ENCODE measurements at regions not wholly inside any gene's neighbourhood (a gene's known extent, or its start where the extent isn't known, plus 50 kb on each side); places are given as distances from the start of the nearest gene placed in this dataset.
A peak's percentile ranks its signal among the peaks of the same experiment; 100 is the strongest.
"Not testable (repeated sequence)": the region's sequence is repeated elsewhere in the genome, so short reads cannot be mapped to it uniquely, and the experiment has no call there.

- Histone ChIP-seq H3K4me3 (ENCODE audit: low read length) (no peak overlapping the region), H3K4me1 (ENCODE audit: control insufficient read depth, insufficient read depth, low read length) (peaks cover 15% of the 10 kb centered on the region), H3K27ac (ENCODE audit: low read length) (peak overlapping the region; percentile 21), H3K9me3 (ENCODE audit: control insufficient read depth, low read length) (no peaks in the 10 kb centered on the region), H3K27me3 (ENCODE audit: control insufficient read depth, insufficient read depth) (no peaks in the 10 kb centered on the region)
- no peak for ATAC-seq
- intact Hi-C loops (cut with DNase I): no loop called here
- no peak for DNase-seq
- WGBS: 68% methylated on average over 4 of the region's 4 CpGs
Measured at GRCh38 chr15:62510791-62511190, 345.7 kb upstream of the C2CD4B start.

DNA sequence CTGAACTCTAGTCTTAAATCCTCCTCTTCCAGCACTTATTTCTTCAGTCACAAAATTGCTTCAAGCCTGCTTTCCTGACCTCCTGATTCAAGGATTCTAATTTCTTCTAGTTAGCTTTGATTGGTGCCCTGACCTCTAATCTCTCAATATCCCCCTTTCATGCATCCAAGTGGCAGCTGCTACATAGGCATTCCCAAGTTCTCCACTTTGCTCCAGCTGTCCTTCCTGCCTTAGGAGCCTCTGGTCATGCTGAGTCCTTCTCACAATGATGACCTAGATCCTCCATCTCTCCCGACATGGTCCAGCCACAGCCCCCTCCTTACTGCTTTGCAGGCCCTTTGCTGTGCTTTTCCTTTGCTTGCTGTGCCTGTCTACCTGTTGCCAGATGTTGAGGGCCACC lies 347.8 kb upstream of the C2CD4B start:
- ATAC-seq (no peak), DNase-seq (no peak)
- H3K4me3 ChIP-seq (ENCODE audit: low read length): no peak overlapping the region
- 89% methylated on average over 1 of the region's 1 CpG for WGBS
- H3K4me1 ChIP-seq (ENCODE audit: control insufficient read depth, insufficient read depth, low read length): peaks cover 4% of the 10 kb centered on the region
- no peaks in the 10 kb centered on the region for H3K27me3 ChIP-seq (ENCODE audit: control insufficient read depth, insufficient read depth)
- H3K27ac ChIP-seq (ENCODE audit: low read length): no peak overlapping the region
- intact Hi-C loops (cut with DNase I): no loop called here
- no peaks in the 10 kb centered on the region for H3K9me3 ChIP-seq (ENCODE audit: control insufficient read depth, low read length)

DNA sequence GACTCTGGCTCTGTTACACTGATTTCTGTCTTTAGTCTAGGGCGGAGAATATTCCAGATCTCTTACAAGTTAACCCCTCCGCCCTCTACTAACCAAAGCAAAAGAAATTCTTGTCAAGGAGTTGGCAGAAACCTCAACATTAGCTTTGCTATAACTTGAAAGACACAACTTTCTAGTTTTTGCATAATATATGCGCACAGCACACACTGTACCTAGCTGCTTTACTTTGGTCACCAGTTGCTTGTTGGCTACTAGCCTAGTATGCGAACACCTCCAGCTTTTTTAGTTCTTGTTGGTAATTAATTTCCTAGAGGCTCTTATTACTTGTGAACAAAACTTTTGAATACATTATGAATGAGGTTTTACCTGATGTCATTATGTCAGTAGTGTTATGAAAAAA lies 348.8 kb upstream of the C2CD4B start:
- H3K4me1 ChIP-seq (ENCODE audit: control insufficient read depth, insufficient read depth, low read length): peaks cover 4% of the 10 kb centered on the region
- H3K9me3 ChIP-seq (ENCODE audit: control insufficient read depth, low read length): no peaks in the 10 kb centered on the region
- H3K27ac ChIP-seq (ENCODE audit: low read length): no peak overlapping the region
- intact Hi-C loops (cut with DNase I): no loop called here
- ATAC-seq (no peak), DNase-seq (no peak)
- WGBS: 77% methylated on average over 4 of the region's 4 CpGs
- no peaks in the 10 kb centered on the region for H3K27me3 ChIP-seq (ENCODE audit: control insufficient read depth, insufficient read depth)
- H3K4me3 ChIP-seq (ENCODE audit: low read length): no peak overlapping the region

GRCh38 chr15:62515696-62516395 lies 350.8 kb upstream of the C2CD4B start:
- no peak overlapping the region for H3K4me3 ChIP-seq (ENCODE audit: low read length)
- H3K4me1 ChIP-seq (ENCODE audit: control insufficient read depth, insufficient read depth, low read length): peaks cover 2% of the 10 kb centered on the region
- ATAC-seq (no peak), DNase-seq (no peak)
- no peaks in the 10 kb centered on the region for H3K27me3 ChIP-seq (ENCODE audit: control insufficient read depth, insufficient read depth)
- 71% methylated on average over 7 of the region's 7 CpGs for WGBS
- no peak overlapping the region for H3K27ac ChIP-seq (ENCODE audit: low read length)
- intact Hi-C loops (cut with DNase I): no loop called here
- H3K9me3 ChIP-seq (ENCODE audit: control insufficient read depth, low read length): no peaks in the 10 kb centered on the region

DNA sequence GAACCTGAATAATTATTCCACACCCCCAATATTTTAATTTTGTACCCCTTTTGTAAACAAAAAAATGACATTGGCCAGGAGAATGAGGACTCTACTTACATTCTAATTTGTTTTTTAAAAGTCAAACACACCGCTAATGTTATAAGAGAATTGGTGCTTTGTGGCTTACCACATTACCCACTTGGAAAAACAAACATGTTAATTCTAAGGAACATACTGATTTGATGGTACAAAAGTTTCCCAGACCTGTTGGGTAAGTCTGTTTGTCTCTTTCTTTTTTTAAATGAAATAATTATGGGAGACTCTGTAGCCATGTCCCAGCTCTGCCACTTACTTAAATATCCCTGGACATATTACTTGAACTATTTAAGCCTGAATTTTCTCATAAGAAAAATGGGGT lies 352.5 kb upstream of the C2CD4B start:
- no peak overlapping the region for H3K27ac ChIP-seq (ENCODE audit: low read length)
- no peak for DNase-seq
- intact Hi-C loops (cut with DNase I): no loop called here
- no peak for ATAC-seq
- WGBS: 93% methylated on average over 1 of the region's 1 CpG
- H3K4me1 ChIP-seq (ENCODE audit: control insufficient read depth, insufficient read depth, low read length): no peaks in the 10 kb centered on the region
- no peaks in the 10 kb centered on the region for H3K27me3 ChIP-seq (ENCODE audit: control insufficient read depth, insufficient read depth)
- H3K9me3 ChIP-seq (ENCODE audit: control insufficient read depth, low read length): no peaks in the 10 kb centered on the region
- no peak overlapping the region for H3K4me3 ChIP-seq (ENCODE audit: low read length)

DNA sequence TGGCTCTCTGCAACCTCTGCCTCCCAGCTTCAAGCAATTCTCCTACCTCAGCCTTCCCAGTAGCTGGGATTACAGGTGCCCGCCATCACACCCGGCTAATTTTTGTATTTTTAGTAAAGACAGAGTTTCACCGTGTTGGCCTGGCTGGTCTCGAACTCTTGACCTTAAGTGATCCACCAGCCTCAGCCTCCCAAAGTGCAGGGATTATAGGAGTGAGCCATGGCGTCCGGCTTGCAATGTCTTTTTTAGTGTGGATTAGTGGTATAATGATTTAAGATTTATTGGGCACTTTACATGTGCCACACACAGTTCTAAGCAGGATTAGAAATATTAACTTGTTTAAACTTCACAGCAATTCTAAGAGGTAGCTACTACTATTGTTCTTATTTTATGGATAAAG lies 353.6 kb upstream of the C2CD4B start:
- ATAC-seq; H3K4me3 ChIP-seq (ENCODE audit: low read length); H3K4me1 ChIP-seq (ENCODE audit: control insufficient read depth, insufficient read depth, low read length); H3K9me3 ChIP-seq (ENCODE audit: control insufficient read depth, low read length); H3K27ac ChIP-seq (ENCODE audit: low read length); DNase-seq; H3K27me3 ChIP-seq (ENCODE audit: control insufficient read depth, insufficient read depth); intact Hi-C loops (cut with DNase I): not testable (repeated sequence)
- WGBS: 96% methylated on average over 6 of the region's 6 CpGs

- ATAC-seq: no peak
- H3K9me3 ChIP-seq (ENCODE audit: control insufficient read depth, low read length): no peaks in the 10 kb centered on the region
- H3K27me3 ChIP-seq (ENCODE audit: control insufficient read depth, insufficient read depth): no peaks in the 10 kb centered on the region
- H3K4me1 ChIP-seq (ENCODE audit: control insufficient read depth, insufficient read depth, low read length): no peaks in the 10 kb centered on the region
- H3K27ac ChIP-seq (ENCODE audit: low read length): no peak overlapping the region
- WGBS: 97% methylated on average over 4 of the region's 4 CpGs
- H3K4me3 ChIP-seq (ENCODE audit: low read length): no peak overlapping the region
- no peak for DNase-seq
- intact Hi-C loops (cut with DNase I): no loop called here
Measured at GRCh38 chr15:62519900-62520299, 354.8 kb upstream of the C2CD4B start.

GRCh38 chr15:62520887-62521286 lies 355.8 kb upstream of the C2CD4B start:
- DNase-seq: no peak
- WGBS: 95% methylated on average over 2 of the region's 2 CpGs
- Histone ChIP-seq H3K4me1 (ENCODE audit: control insufficient read depth, insufficient read depth, low read length) (no peaks in the 10 kb centered on the region), H3K4me3 (ENCODE audit: low read length) (no peak overlapping the region), H3K27ac (ENCODE audit: low read length) (no peak overlapping the region), H3K27me3 (ENCODE audit: control insufficient read depth, insufficient read depth) (no peaks in the 10 kb centered on the region), H3K9me3 (ENCODE audit: control insufficient read depth, low read length) (no peaks in the 10 kb centered on the region)
- intact Hi-C loops (cut with DNase I): no loop called here
- ATAC-seq: no peak

DNA sequence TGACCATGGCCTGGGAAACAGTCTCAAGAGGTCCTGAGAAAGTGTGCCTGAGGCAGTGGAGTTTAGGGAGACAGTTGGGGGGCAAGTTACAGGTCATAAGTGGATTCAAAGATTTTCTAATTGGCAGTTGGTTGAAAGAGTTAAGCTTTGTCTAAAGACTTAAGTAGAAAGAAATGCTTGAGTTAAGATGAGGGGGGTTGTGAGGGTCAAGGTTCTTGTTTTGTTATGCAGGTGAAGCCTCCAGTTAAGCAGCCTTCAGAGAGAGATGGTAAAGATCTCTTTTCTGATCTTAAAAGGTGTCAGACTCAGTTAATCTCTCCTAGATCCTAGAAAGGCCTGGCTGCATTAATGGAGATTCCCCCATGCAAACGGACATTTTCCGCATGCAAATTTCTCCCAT lies 356.3 kb upstream of the C2CD4B start:
- Histone ChIP-seq H3K4me1 (ENCODE audit: control insufficient read depth, insufficient read depth, low read length) (no peaks in the 10 kb centered on the region), H3K27me3 (ENCODE audit: control insufficient read depth, insufficient read depth) (no peaks in the 10 kb centered on the region), H3K9me3 (ENCODE audit: control insufficient read depth, low read length) (no peaks in the 10 kb centered on the region), H3K27ac (ENCODE audit: low read length) (no peak overlapping the region), H3K4me3 (ENCODE audit: low read length) (no peak overlapping the region)
- intact Hi-C loops (cut with DNase I): no loop called here
- no peak for DNase-seq
- no peak for ATAC-seq
- WGBS: 99% methylated on average over 2 of the region's 2 CpGs

DNA sequence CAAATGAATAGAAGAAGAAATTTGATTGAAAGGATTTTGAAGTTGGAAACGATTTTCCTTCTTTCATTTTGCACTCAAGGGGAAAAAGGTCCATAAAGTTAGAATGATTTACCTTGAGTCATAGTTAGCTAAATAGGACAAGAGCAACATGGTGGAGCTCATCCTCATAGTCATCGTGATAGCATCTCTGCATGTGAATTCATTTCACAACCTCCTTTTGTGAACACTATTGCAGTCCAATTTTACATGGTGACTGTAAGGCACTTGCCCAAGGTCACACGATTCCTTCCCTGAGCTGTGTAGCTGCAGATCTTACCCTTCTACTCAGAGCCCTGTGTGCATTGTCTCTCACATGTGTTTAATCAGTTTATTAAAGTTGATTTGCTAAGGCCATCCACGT lies 359.8 kb upstream of the C2CD4B start:
- DNase-seq (no peak), ATAC-seq (no peak)
- H3K4me3 ChIP-seq (ENCODE audit: low read length): no peak overlapping the region
- H3K27ac ChIP-seq (ENCODE audit: low read length): no peak overlapping the region
- H3K4me1 ChIP-seq (ENCODE audit: control insufficient read depth, insufficient read depth, low read length): no peaks in the 10 kb centered on the region
- intact Hi-C loops (cut with DNase I): no loop called here
- H3K27me3 ChIP-seq (ENCODE audit: control insufficient read depth, insufficient read depth): no peaks in the 10 kb centered on the region
- 84% methylated on average over 4 of the region's 4 CpGs for WGBS
- no peaks in the 10 kb centered on the region for H3K9me3 ChIP-seq (ENCODE audit: control insufficient read depth, low read length)

- DNase-seq (no peak), ATAC-seq (no peak)
- Histone ChIP-seq H3K27ac (ENCODE audit: low read length) (no peak overlapping the region), H3K4me1 (ENCODE audit: control insufficient read depth, insufficient read depth, low read length) (no peaks in the 10 kb centered on the region), H3K9me3 (ENCODE audit: control insufficient read depth, low read length) (no peaks in the 10 kb centered on the region), H3K4me3 (ENCODE audit: low read length) (no peak overlapping the region), H3K27me3 (ENCODE audit: control insufficient read depth, insufficient read depth) (no peaks in the 10 kb centered on the region)
- 70% methylated on average over 2 of the region's 2 CpGs for WGBS
- intact Hi-C loops (cut with DNase I): no loop called here
Measured at GRCh38 chr15:62527387-62527786, 362.3 kb upstream of the C2CD4B start.

- H3K4me3 ChIP-seq (ENCODE audit: low read length): no peak overlapping the region
- no peaks in the 10 kb centered on the region for H3K27me3 ChIP-seq (ENCODE audit: control insufficient read depth, insufficient read depth)
- H3K9me3 ChIP-seq (ENCODE audit: control insufficient read depth, low read length): no peaks in the 10 kb centered on the region
- 74% methylated on average over 4 of the region's 4 CpGs for WGBS
- no peak for ATAC-seq
- no peak for DNase-seq
- intact Hi-C loops (cut with DNase I): no loop called here
- H3K4me1 ChIP-seq (ENCODE audit: control insufficient read depth, insufficient read depth, low read length): no peaks in the 10 kb centered on the region
- H3K27ac ChIP-seq (ENCODE audit: low read length): no peak overlapping the region
Measured at GRCh38 chr15:62528505-62528904, 363.4 kb upstream of the C2CD4B start.
